ENCODE measurements at regions not wholly inside any gene's neighbourhood (a gene's known extent, or its start where the extent isn't known, plus 50 kb on each side); places are given as distances from the start of the nearest gene placed in this dataset.

DNA sequence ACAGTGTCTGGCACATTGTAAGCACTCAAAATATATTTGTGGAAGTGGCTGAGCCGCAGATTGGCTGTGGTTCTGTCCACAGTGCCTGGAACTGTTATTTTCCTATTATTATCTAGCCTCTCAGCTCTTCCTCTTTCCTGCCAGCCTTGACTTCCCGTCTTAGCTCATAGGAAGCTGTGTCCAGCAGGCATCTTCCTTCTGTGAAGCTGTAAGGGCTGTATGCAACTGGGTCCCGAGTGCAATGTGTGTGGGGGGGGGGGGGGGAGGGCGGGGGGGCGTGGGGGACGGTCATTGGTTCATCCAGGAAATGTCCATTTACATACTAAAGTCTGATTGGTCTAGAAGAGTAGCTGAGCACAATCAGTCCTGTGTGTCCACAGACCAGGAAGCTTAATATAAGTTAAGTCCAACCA, 210.7 kb downstream of the PDGFRA start:
- Histone ChIP-seq H4K20me1 (ENCODE audit: insufficient read depth) (no peaks in the 10 kb centered on the region), H3F3A (replicated peaks; ENCODE audit: insufficient read depth) (no peaks in the 10 kb centered on the region), H3K9me3 (no peaks in the 10 kb centered on the region), H2AFZ (ENCODE audit: low read depth) (peak overlapping the region; percentile 74; the same call in 1 of the 2 replicates), H3K79me2 (ENCODE audit: insufficient read depth) (no peaks in the 10 kb centered on the region), H3K9ac (no peak overlapping the region), H3K9me2 (no peaks in the 10 kb centered on the region), H3K27ac (ENCODE audit: low read depth in 2 of 2, low read length in 1 of 2) (no peak overlapping the region; a peak in 1 of 4 replicates), H3K4me1 (ENCODE audit: control insufficient read depth in 1 of 2, insufficient read depth in 2 of 2, low read depth in 1 of 2, low read length in 1 of 2) (no peaks in the 10 kb centered on the region; a peak in 2 of 4 replicates), H3K36me3 (replicated peaks in 1 of 2; ENCODE audit: control insufficient read depth in 1 of 2, insufficient read depth in 2 of 2, low read length in 1 of 2) (no peaks in the 10 kb centered on the region), H3K27me3 (ENCODE audit: insufficient read depth) (peaks cover 2% of the 10 kb centered on the region; the same call in 1 of the 2 replicates), H3K4me3 (ENCODE audit: low read depth in 2 of 2, low read length in 1 of 2) (peak overlapping the region in 1 of 2 experiments; percentile 25; a peak in 2 of 4 replicates), H3K4me2 (no peak overlapping the region)
- peak; percentile 65 for DNase-seq
- WGBS (ENCODE audit: low lambda C conversion rate): 15% methylated on average over 6 of the region's 6 CpGs
- POLR2A ChIA-PET: interaction anchor here (1.0 kb wide), 1 partner anchor 100 kb away, joined by 4 read pairs; no protein-coding TSS in a partner anchor
- TF ChIP-seq NFIC (IDR thresholded peaks at IDR 0.05; ENCODE audit: borderline replicate concordance): no peak
- TF ChIP-seq MEF2A (IDR thresholded peaks at IDR 0.05; ENCODE audit: borderline replicate concordance, low read depth): no peak
- TF ChIP-seq, protein P1, sequence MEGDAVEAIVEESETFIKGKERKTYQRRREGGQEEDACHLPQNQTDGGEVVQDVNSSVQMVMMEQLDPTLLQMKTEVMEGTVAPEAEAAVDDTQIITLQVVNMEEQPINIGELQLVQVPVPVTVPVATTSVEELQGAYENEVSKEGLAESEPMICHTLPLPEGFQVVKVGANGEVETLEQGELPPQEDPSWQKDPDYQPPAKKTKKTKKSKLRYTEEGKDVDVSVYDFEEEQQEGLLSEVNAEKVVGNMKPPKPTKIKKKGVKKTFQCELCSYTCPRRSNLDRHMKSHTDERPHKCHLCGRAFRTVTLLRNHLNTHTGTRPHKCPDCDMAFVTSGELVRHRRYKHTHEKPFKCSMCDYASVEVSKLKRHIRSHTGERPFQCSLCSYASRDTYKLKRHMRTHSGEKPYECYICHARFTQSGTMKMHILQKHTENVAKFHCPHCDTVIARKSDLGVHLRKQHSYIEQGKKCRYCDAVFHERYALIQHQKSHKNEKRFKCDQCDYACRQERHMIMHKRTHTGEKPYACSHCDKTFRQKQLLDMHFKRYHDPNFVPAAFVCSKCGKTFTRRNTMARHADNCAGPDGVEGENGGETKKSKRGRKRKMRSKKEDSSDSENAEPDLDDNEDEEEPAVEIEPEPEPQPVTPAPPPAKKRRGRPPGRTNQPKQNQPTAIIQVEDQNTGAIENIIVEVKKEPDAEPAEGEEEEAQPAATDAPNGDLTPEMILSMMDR (IDR thresholded peaks at IDR 0.05): no peak
- TF ChIP-seq, protein P2, sequence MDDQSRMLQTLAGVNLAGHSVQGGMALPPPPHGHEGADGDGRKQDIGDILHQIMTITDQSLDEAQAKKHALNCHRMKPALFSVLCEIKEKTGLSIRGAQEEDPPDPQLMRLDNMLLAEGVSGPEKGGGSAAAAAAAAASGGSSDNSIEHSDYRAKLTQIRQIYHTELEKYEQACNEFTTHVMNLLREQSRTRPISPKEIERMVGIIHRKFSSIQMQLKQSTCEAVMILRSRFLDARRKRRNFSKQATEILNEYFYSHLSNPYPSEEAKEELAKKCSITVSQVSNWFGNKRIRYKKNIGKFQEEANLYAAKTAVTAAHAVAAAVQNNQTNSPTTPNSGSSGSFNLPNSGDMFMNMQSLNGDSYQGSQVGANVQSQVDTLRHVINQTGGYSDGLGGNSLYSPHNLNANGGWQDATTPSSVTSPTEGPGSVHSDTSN (IDR thresholded peaks at IDR 0.05): no peak
- no peak for TF ChIP-seq FOXM1 (IDR thresholded peaks at IDR 0.05; ENCODE audit: low read depth)
- no peak for TF ChIP-seq SIN3A (IDR thresholded peaks at IDR 0.05; ENCODE audit: borderline replicate concordance, low read depth, low read length)
- TF ChIP-seq, protein P3, sequence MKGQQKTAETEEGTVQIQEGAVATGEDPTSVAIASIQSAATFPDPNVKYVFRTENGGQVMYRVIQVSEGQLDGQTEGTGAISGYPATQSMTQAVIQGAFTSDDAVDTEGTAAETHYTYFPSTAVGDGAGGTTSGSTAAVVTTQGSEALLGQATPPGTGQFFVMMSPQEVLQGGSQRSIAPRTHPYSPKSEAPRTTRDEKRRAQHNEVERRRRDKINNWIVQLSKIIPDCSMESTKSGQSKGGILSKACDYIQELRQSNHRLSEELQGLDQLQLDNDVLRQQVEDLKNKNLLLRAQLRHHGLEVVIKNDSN (IDR thresholded peaks at IDR 0.05; ENCODE audit: borderline replicate concordance, low read depth): no peak
- TF ChIP-seq GATA2 (CRISPR knock-in tag; IDR thresholded peaks at IDR 0.05): no peak
- no peak for TF ChIP-seq CHD2 (IDR thresholded peaks at IDR 0.05; ENCODE audit: low read length, partially characterized antibody)
- no peak for TF ChIP-seq RXRA (IDR thresholded peaks at IDR 0.05; ENCODE audit: borderline replicate concordance, low read depth)
- TF ChIP-seq YY1 (IDR thresholded peaks at IDR 0.05; ENCODE audit: low read depth): no peak
- TF ChIP-seq EP300 (IDR thresholded peaks at IDR 0.05; ENCODE audit: borderline replicate concordance in 1 of 2, low read depth in 1 of 2, low read length in 1 of 2): no peak
- TF ChIP-seq NRF1 (IDR thresholded peaks at IDR 0.05; ENCODE audit: low read depth, low read length): no peak
- no peak for TF ChIP-seq ELF1 (IDR thresholded peaks at IDR 0.05)
- TF ChIP-seq FOXJ3 (CRISPR knock-in tag; IDR thresholded peaks at IDR 0.05): no peak
- no peak for TF ChIP-seq SMC3 (IDR thresholded peaks at IDR 0.05; ENCODE audit: low read depth, low read length)
- TF ChIP-seq, protein P4, sequence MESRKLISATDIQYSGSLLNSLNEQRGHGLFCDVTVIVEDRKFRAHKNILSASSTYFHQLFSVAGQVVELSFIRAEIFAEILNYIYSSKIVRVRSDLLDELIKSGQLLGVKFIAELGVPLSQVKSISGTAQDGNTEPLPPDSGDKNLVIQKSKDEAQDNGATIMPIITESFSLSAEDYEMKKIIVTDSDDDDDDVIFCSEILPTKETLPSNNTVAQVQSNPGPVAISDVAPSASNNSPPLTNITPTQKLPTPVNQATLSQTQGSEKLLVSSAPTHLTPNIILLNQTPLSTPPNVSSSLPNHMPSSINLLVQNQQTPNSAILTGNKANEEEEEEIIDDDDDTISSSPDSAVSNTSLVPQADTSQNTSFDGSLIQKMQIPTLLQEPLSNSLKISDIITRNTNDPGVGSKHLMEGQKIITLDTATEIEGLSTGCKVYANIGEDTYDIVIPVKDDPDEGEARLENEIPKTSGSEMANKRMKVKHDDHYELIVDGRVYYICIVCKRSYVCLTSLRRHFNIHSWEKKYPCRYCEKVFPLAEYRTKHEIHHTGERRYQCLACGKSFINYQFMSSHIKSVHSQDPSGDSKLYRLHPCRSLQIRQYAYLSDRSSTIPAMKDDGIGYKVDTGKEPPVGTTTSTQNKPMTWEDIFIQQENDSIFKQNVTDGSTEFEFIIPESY (IDR thresholded peaks at IDR 0.05; ENCODE audit: borderline replicate concordance, low read depth): no peak
- no peak for TF ChIP-seq JUND (IDR thresholded peaks at IDR 0.05)
- TF ChIP-seq RFX5 (IDR thresholded peaks at IDR 0.05; ENCODE audit: low read length): no peak; the same call in 1 of the 2 replicates
- CTCF ChIA-PET: interaction anchor here (0.9 to 2.3 kb wide), 12 partner anchors 11 to 530 kb away, joined by 3 to 17 read pairs (median 4); no protein-coding TSS in a partner anchor
